MM.1S (cell line): ENCODE measurements at regions not wholly inside any gene's neighbourhood (a gene's known extent, or its start where the extent isn't known, plus 50 kb on each side); places are given as distances from the start of the nearest gene placed in this dataset.
"Not testable (repeated sequence)": the region's sequence is repeated elsewhere in the genome, so short reads cannot be mapped to it uniquely, and the experiment has no call there.

Experiments
- EZH2 ChIP-seq: fragments of 300-600 bp; sonication (generic); optimal IDR thresholded peaks from 2 replicates; pipeline ENCODE3; 2017; ENCODE audit warnings: low read depth, mild to moderate bottlenecking, antibody characterized with exemption, low read length, mixed read lengths
- EZH2phosphoT487 ChIP-seq: fragments of 300-600 bp; sonication (generic); IDR thresholded peaks from 2 replicates; pipeline ENCODE4 v1.6.1; 2018; ENCODE audit warnings: antibody characterized with exemption, low read length
- TF ChIP-seq, protein P1 (sequence below): fragments of 300-600 bp; sonication (generic); IDR thresholded peaks from 2 replicates; pipeline ENCODE4 v1.5.1; 2016; ENCODE audit warnings: antibody characterized with exemption, low read length, mixed read lengths

DNA sequence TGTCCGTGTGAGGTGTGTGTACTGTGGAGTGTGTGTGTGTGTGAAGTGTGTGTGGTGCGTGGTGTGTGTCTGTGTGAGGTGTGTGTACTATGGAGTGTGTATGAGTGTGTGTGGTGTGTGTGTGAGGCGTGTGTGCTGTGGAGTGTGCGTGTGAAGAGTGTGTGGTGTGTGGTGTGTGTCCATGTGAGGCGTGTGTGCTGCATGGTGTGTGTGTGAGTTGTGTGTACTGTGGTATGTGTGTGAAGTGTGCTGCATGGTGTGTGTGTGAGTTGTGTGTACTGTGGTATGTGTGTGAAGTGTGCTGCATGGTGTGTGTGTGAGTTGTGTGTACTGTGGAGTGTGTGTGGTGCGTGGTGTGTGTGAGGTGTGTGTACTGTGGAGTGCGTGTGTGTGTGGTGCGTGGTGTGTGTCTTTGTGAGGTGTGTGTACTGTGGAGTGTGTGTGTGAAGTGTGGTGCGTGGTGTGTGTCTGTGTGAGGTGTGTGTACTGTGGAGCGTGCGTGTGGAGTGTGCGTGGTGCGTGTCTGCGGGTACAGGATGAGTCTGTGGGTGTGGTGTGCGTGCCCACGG lies 82.4 kb upstream of the PRR5 start:
- TF ChIP-seq, protein P1, sequence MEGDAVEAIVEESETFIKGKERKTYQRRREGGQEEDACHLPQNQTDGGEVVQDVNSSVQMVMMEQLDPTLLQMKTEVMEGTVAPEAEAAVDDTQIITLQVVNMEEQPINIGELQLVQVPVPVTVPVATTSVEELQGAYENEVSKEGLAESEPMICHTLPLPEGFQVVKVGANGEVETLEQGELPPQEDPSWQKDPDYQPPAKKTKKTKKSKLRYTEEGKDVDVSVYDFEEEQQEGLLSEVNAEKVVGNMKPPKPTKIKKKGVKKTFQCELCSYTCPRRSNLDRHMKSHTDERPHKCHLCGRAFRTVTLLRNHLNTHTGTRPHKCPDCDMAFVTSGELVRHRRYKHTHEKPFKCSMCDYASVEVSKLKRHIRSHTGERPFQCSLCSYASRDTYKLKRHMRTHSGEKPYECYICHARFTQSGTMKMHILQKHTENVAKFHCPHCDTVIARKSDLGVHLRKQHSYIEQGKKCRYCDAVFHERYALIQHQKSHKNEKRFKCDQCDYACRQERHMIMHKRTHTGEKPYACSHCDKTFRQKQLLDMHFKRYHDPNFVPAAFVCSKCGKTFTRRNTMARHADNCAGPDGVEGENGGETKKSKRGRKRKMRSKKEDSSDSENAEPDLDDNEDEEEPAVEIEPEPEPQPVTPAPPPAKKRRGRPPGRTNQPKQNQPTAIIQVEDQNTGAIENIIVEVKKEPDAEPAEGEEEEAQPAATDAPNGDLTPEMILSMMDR: not testable (repeated sequence)
- TF ChIP-seq EZH2phosphoT487, EZH2: not testable (repeated sequence)
